PC-9 (cell line): ENCODE measurements at regions not wholly inside any gene's neighbourhood (a gene's known extent, or its start where the extent isn't known, plus 50 kb on each side); places are given as distances from the start of the nearest gene placed in this dataset.

Experiments
- CTCF ChIP-seq: fragments of 200-600 bp; sonication (generic); conservative IDR thresholded peaks from 2 replicates; pipeline ENCODE4 v1.6.1; 2017; ENCODE audit warnings: mixed run types, antibody characterized with exemption, mild to moderate bottlenecking, moderate library complexity
- EZH2 ChIP-seq: fragments of 200-600 bp; sonication (generic); IDR thresholded peaks from 2 replicates; pipeline ENCODE4 v1.8.0; 2017; ENCODE audit warnings: antibody characterized with exemption, low read depth

GRCh38 chr11:116507016-116507415 is 265.8 kb downstream of the BUD13 start:
- no peak for TF ChIP-seq CTCF
- no peak for TF ChIP-seq EZH2
